IMR-90 (cell line): ENCODE measurements at regions not wholly inside any gene's neighbourhood (a gene's known extent, or its start where the extent isn't known, plus 50 kb on each side); places are given as distances from the start of the nearest gene placed in this dataset.

Experiments used
- BHLHE40 ChIP-seq: fragments of 150-350 bp; IDR thresholded peaks from 2 replicates; pipeline ENCODE4 v1.6.1; 2016; ENCODE audit warnings: mild to moderate bottlenecking, low read depth, low read length
- CTCF ChIP-seq: conservative IDR thresholded peaks from 2 replicates; pipeline ENCODE4 v1.5.1; 2012; ENCODE audit warnings: mild to moderate bottlenecking, low read depth, low read length, improper control_type of control experiment
- NFE2L2 ChIP-seq: fragments of 150-350 bp; IDR thresholded peaks from 2 replicates; pipeline ENCODE4 v1.6.1; 2016; ENCODE audit warnings: low read depth, mild to moderate bottlenecking, low read length
- POLR2A ChIP-seq: IDR thresholded peaks from 2 replicates; pipeline ENCODE4 v1.6.1; 2012; ENCODE audit warnings: mild to moderate bottlenecking, low read depth, low read length
- RFX5 ChIP-seq: IDR thresholded peaks from 2 replicates; pipeline ENCODE4 v1.8.0; 2012; ENCODE audit warnings: low read depth, mild to moderate bottlenecking, low read length, moderate library complexity

- TF ChIP-seq CTCF (no peak), POLR2A (no peak), NFE2L2 (no peak), BHLHE40 (no peak), RFX5 (no peak)
Measured at GRCh38 chr1:60575326-60575977, 501.9 kb upstream of the C1orf87 start.
